HCT116 (cell line): ENCODE measurements at regions not wholly inside any gene's neighbourhood (a gene's known extent, or its start where the extent isn't known, plus 50 kb on each side); places are given as distances from the start of the nearest gene placed in this dataset.

Source experiments
- ELF1 ChIP-seq: IDR thresholded peaks from 2 replicates; pipeline ENCODE4 v1.6.1; 2012; ENCODE audit warnings: low read depth, borderline replicate concordance
- EZH2 ChIP-seq: fragments of 200-600 bp; sonication (generic); IDR thresholded peaks from 2 replicates; pipeline ENCODE4 v1.6.1; 2017; ENCODE audit warnings: antibody characterized with exemption, mixed run types
- EZH2phosphoT487 ChIP-seq: fragments of 200-600 bp; IDR thresholded peaks from 2 replicates; pipeline ENCODE4 v1.6.1; 2018; ENCODE audit warnings: antibody characterized with exemption, borderline replicate concordance
- JUND ChIP-seq: IDR thresholded peaks from 2 replicates; pipeline ENCODE4 v1.6.1; 2012
- POLR2A ChIP-seq: IDR thresholded peaks from 2 replicates; pipeline ENCODE4 v1.7.0; 2011; ENCODE audit warnings: borderline replicate concordance; ENCODE audit not compliant: insufficient read depth, insufficient read length; ENCODE audit errors: extremely low read depth
- POLR2AphosphoS5 ChIP-seq: IDR thresholded peaks from 2 replicates; pipeline ENCODE4 v1.6.1; 2011; ENCODE audit warnings: mild to moderate bottlenecking, low read depth, low read length, moderate library complexity
- RAD21 ChIP-seq: IDR thresholded peaks from 2 replicates; pipeline ENCODE4 v1.6.1; 2012; ENCODE audit warnings: low read depth, mild to moderate bottlenecking
- SP1 ChIP-seq: IDR thresholded peaks from 2 replicates; pipeline ENCODE4 v1.6.1; 2012; ENCODE audit warnings: low read depth
- YY1 ChIP-seq: IDR thresholded peaks from 2 replicates; pipeline ENCODE4 v1.6.1; 2011; ENCODE audit warnings: low read length, low read depth, moderate library complexity, mild to moderate bottlenecking; ENCODE audit not compliant: insufficient replicate concordance; ENCODE audit errors: extremely low read depth
- ZFX ChIP-seq: fragments of 450-650 bp; IDR thresholded peaks from 2 replicates; pipeline ENCODE4 v1.6.1; 2017
- TF ChIP-seq, protein P1 (sequence below): IDR thresholded peaks from 2 replicates; pipeline ENCODE4 v1.6.1; 2012
- TF ChIP-seq, protein P2 (sequence below), 3 experiments: fragments of 200-600 bp in 1 of 3; sonication (generic) in 1 of 3; IDR thresholded peaks in 2 of 3; conservative IDR thresholded peaks in 1 of 3; 2 replicates each; pipeline ENCODE4 v1.5.1; 2012 to 2017; ENCODE audit warnings: low read depth in 2 of 3, low read length in 2 of 3, antibody characterized with exemption in 1 of 3, borderline replicate concordance in 1 of 3, control low read depth in 1 of 3, mild to moderate bottlenecking in 1 of 3, mixed read lengths in 1 of 3, mixed run types in 1 of 3, moderate library complexity in 1 of 3; ENCODE audit not compliant: insufficient read depth in 1 of 3
- TF ChIP-seq, protein P3 (sequence below): IDR thresholded peaks from 2 replicates; pipeline ENCODE4 v1.6.1; 2012; ENCODE audit warnings: low read depth
- TF ChIP-seq, protein P4 (sequence below): IDR thresholded peaks from 2 replicates; pipeline ENCODE4 v1.6.1; 2012

DNA sequence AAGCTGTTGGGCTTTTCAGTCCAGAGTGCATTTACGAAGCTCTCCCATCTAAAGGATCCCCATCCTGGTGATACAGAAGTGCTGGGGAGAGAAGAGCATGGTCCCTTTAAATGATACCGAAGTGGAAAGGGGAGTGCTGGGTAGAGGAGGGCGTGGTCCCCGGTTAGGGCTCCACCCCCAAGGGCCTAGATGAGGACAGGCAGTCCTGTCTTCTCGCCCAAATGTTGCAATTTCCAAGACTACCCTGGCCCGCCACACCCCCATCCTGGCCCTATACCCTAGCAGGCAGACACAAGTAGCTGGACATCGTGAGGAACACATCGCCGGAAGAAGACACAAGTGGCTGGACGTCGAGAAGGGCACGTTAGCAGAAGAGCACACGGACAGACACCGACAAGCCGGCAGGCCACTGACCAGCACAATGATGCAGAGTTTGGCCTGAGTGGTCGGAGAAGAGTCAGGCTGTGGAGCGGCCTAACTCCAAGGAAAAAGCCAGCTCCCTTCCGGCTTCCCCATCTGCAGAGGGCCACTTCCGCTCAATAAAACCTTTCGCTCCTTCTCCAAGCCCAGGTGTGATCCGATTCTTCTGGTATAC lies 439.5 kb upstream of the NRP1 start:
- TF ChIP-seq, protein P1, sequence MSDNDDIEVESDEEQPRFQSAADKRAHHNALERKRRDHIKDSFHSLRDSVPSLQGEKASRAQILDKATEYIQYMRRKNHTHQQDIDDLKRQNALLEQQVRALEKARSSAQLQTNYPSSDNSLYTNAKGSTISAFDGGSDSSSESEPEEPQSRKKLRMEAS: no peak
- TF ChIP-seq, protein P2, sequence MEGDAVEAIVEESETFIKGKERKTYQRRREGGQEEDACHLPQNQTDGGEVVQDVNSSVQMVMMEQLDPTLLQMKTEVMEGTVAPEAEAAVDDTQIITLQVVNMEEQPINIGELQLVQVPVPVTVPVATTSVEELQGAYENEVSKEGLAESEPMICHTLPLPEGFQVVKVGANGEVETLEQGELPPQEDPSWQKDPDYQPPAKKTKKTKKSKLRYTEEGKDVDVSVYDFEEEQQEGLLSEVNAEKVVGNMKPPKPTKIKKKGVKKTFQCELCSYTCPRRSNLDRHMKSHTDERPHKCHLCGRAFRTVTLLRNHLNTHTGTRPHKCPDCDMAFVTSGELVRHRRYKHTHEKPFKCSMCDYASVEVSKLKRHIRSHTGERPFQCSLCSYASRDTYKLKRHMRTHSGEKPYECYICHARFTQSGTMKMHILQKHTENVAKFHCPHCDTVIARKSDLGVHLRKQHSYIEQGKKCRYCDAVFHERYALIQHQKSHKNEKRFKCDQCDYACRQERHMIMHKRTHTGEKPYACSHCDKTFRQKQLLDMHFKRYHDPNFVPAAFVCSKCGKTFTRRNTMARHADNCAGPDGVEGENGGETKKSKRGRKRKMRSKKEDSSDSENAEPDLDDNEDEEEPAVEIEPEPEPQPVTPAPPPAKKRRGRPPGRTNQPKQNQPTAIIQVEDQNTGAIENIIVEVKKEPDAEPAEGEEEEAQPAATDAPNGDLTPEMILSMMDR (IDR thresholded peaks at IDR 0.05 in 2 of 3, conservative IDR thresholded peaks at IDR 0.05 in 1 of 3; ENCODE audit: borderline replicate concordance in 1 of 3, insufficient read depth in 1 of 3, low read depth in 2 of 3, low read length in 2 of 3): no peak
- TF ChIP-seq, protein P3, sequence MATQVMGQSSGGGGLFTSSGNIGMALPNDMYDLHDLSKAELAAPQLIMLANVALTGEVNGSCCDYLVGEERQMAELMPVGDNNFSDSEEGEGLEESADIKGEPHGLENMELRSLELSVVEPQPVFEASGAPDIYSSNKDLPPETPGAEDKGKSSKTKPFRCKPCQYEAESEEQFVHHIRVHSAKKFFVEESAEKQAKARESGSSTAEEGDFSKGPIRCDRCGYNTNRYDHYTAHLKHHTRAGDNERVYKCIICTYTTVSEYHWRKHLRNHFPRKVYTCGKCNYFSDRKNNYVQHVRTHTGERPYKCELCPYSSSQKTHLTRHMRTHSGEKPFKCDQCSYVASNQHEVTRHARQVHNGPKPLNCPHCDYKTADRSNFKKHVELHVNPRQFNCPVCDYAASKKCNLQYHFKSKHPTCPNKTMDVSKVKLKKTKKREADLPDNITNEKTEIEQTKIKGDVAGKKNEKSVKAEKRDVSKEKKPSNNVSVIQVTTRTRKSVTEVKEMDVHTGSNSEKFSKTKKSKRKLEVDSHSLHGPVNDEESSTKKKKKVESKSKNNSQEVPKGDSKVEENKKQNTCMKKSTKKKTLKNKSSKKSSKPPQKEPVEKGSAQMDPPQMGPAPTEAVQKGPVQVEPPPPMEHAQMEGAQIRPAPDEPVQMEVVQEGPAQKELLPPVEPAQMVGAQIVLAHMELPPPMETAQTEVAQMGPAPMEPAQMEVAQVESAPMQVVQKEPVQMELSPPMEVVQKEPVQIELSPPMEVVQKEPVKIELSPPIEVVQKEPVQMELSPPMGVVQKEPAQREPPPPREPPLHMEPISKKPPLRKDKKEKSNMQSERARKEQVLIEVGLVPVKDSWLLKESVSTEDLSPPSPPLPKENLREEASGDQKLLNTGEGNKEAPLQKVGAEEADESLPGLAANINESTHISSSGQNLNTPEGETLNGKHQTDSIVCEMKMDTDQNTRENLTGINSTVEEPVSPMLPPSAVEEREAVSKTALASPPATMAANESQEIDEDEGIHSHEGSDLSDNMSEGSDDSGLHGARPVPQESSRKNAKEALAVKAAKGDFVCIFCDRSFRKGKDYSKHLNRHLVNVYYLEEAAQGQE: no peak
- TF ChIP-seq POLR2AphosphoS5 (no peak), ELF1 (no peak), ZFX (no peak), POLR2A (no peak), EZH2 (no peak), EZH2phosphoT487 (no peak), JUND (no peak), YY1 (no peak), SP1 (no peak), RAD21 (no peak)
- TF ChIP-seq, protein P4, sequence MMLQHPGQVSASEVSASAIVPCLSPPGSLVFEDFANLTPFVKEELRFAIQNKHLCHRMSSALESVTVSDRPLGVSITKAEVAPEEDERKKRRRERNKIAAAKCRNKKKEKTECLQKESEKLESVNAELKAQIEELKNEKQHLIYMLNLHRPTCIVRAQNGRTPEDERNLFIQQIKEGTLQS: no peak
